Upper lobe of left lung (tissue), 6 donors: ENCODE measurements at regions not wholly inside any gene's neighbourhood (a gene's known extent, or its start where the extent isn't known, plus 50 kb on each side); places are given as distances from the start of the nearest gene placed in this dataset.
"Not testable (repeated sequence)": the region's sequence is repeated elsewhere in the genome, so short reads cannot be mapped to it uniquely, and the experiment has no call there.

Experiments used
- ATAC-seq, 2 donors: fragments of 200-7000 bp; cut with Tn5 transposase; one replicate each; pipeline ENCODE4 v1.9.1; 2022; ENCODE audit warnings: mild to moderate bottlenecking in 2 of 2, moderate library complexity in 2 of 2; ENCODE audit not compliant: low FRiP score in 2 of 2
- DNase-seq, 2 donors: peaks; one replicate each; pipeline ENCODE4 v3.0.0-alpha.2; 2019 to 2020
- H3K27ac ChIP-seq, 4 donors: fragments of 200-600 bp; sonication (generic); one replicate each; pipeline ENCODE4 v1.5.1; 2016 to 2019
- H3K27me3 ChIP-seq, 4 donors: fragments of 200-600 bp; sonication (generic); one replicate each; pipeline ENCODE4 v1.5.1; 2017 to 2019
- H3K36me3 ChIP-seq, 4 donors: fragments of 200-600 bp; sonication (generic); one replicate each; pipeline ENCODE4 v1.5.1; 2016 to 2019
- H3K4me1 ChIP-seq, 4 donors: fragments of 200-600 bp; sonication (generic); one replicate each; pipeline ENCODE4 v1.5.1; 2018 to 2019
- H3K4me3 ChIP-seq, 4 donors: fragments of 200-600 bp; sonication (generic); one replicate each; pipeline ENCODE4 v1.5.1; 2017 to 2019; ENCODE audit warnings: mild to moderate bottlenecking in 2 of 4, moderate library complexity in 1 of 4
- H3K9me3 ChIP-seq, 4 donors: fragments of 200-600 bp; sonication (generic); one replicate each; pipeline ENCODE4 v1.5.1; 2018 to 2019
- EP300 ChIP-seq, 4 donors: sonication (generic); formaldehyde crosslinking; IDR thresholded peaks; one replicate each; pipeline ENCODE4 v1.5.1; 2017; ENCODE audit warnings: antibody characterized with exemption in 4 of 4, control low read depth in 2 of 4
- POLR2A ChIP-seq, 4 donors: fragments of 450-650 bp; IDR thresholded peaks; one replicate each; pipeline ENCODE4 v1.5.1; 2016 to 2017; ENCODE audit warnings: antibody characterized with exemption in 4 of 4, mild to moderate bottlenecking in 2 of 4
- POLR2AphosphoS5 ChIP-seq, 2 donors: sonication (generic); formaldehyde crosslinking; IDR thresholded peaks; one replicate each; pipeline ENCODE4 v1.5.1; 2017; ENCODE audit warnings: antibody characterized with exemption in 2 of 2
- WGBS, 2 donors: methylation state at CpG; one replicate each; pipeline ENCODE4 v1.1.5; 2017 to 2018; 5-methylcytosine and 5-hydroxymethylcytosine counted together
- TF ChIP-seq, protein P1 (sequence below), 6 experiments: fragments of 450-650 bp in 4 of 6; fragments of 200-600 bp in 2 of 6; sonication (generic) in 2 of 6; IDR thresholded peaks; one replicate each; pipeline ENCODE4 v1.5.1; 2016 to 2019; ENCODE audit warnings: antibody characterized with exemption in 6 of 6
- donor health status: DM: no; HTN: no; CAD: no; lungs with moderate emphysema.
- donor health status: DM: no; HTN: yes; CAD: no; lungs with severe emphysema.

GRCh38 chr6:118717106-118717505, 65.7 kb upstream of the CEP85L start:
- Histone ChIP-seq H3K36me3 (no peaks in the 10 kb centered on the region), H3K9me3 (no peaks in the 10 kb centered on the region), H3K27me3 (no peaks in the 10 kb centered on the region), H3K27ac (no peak overlapping the region), H3K4me1 (no peaks in the 10 kb centered on the region), H3K4me3 (no peak overlapping the region)
- TF ChIP-seq POLR2AphosphoS5 (IDR thresholded peaks at IDR 0.05) (no peak), POLR2A (IDR thresholded peaks at IDR 0.05) (no peak), EP300 (IDR thresholded peaks at IDR 0.05) (no peak)
- TF ChIP-seq, protein P1, sequence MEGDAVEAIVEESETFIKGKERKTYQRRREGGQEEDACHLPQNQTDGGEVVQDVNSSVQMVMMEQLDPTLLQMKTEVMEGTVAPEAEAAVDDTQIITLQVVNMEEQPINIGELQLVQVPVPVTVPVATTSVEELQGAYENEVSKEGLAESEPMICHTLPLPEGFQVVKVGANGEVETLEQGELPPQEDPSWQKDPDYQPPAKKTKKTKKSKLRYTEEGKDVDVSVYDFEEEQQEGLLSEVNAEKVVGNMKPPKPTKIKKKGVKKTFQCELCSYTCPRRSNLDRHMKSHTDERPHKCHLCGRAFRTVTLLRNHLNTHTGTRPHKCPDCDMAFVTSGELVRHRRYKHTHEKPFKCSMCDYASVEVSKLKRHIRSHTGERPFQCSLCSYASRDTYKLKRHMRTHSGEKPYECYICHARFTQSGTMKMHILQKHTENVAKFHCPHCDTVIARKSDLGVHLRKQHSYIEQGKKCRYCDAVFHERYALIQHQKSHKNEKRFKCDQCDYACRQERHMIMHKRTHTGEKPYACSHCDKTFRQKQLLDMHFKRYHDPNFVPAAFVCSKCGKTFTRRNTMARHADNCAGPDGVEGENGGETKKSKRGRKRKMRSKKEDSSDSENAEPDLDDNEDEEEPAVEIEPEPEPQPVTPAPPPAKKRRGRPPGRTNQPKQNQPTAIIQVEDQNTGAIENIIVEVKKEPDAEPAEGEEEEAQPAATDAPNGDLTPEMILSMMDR (IDR thresholded peaks at IDR 0.05) = no peak
- WGBS, 2 donors = 93 to 97% methylated on average over 13 of the region's 13 CpGs
- ATAC-seq = no peak
- DNase-seq = peak in 1 of 2 donors; percentile 42

DNA sequence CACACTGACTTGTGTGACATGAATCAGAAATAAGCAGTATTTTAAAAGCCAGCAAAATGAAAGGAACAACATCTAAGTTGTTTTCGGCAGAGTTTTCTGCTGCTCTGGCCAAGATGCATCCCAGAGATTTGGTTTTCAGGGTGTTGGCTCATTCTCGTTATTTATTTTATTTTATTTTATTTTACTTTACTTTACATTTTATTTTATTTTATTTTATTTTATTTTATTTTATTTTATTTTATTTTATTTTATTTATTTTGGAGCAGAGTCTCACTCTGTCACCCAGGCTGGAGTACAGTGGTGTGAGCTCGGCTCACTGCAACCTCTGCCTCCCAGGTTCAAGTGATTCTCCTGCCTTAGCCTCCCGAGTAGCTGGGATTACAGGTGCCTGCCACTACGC, 64.5 kb upstream of the CEP85L start:
- WGBS, 2 donors = 95% methylated on average over 5 of the region's 5 CpGs
- not testable (repeated sequence) for H3K36me3 ChIP-seq, H3K4me3 ChIP-seq, H3K27ac ChIP-seq, H3K27me3 ChIP-seq, ATAC-seq, H3K4me1 ChIP-seq, DNase-seq, H3K9me3 ChIP-seq

DNA sequence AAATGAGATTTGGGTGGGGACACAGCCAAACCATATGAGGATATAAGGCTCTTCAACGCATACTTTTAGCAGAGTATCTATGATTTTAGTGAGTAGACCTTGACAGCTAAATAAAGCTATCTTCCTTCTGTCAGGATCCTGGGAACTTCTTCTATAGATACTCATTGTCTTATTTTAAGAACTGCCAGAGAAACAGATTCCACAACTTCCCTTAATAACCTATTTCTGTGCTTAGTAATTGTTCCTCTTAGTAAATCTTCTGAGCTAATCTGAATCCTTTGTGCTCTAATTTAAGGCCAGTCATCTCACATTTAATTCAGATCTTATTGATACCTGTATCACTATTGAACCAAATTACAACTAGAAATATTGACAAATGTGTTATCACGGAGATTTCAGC, 64.0 kb upstream of the CEP85L start:
- DNase-seq (no peak), ATAC-seq (no peak)
- Histone ChIP-seq H3K36me3 (no peaks in the 10 kb centered on the region), H3K4me1 (peaks cover 0 to 1% (median under 1%) of the 10 kb centered on the region in 4 donors), H3K9me3 (no peaks in the 10 kb centered on the region), H3K27me3 (no peaks in the 10 kb centered on the region), H3K4me3 (no peak overlapping the region), H3K27ac (no peak overlapping the region)
- WGBS, 2 donors = 94 to 96% methylated on average over 2 of the region's 2 CpGs
- TF ChIP-seq EP300 (IDR thresholded peaks at IDR 0.05) (no peak), POLR2A (IDR thresholded peaks at IDR 0.05) (no peak), POLR2AphosphoS5 (IDR thresholded peaks at IDR 0.05) (no peak)
- TF ChIP-seq, protein P1 (IDR thresholded peaks at IDR 0.05) = no peak

DNA sequence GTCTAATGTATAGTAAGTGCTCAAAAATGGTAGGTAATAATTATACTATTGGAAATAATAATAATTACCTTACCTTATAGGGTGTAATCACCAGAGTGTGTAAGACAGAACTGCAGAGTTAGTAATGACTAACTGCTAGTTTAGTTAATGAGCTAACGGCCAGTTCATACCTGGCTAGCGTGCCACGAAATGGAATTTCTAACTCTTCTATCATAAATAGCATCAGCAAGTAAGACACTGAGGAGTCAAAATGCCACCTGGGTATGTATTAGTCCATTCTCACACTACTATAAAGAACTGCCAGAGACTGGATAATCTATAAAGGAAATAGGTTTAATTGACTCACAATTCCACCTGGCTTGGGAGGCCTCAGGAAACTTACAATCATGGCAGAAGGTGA, 63.4 kb upstream of the CEP85L start:
- no peak for TF ChIP-seq EP300 (IDR thresholded peaks at IDR 0.05)
- no peak for TF ChIP-seq POLR2A (IDR thresholded peaks at IDR 0.05)
- TF ChIP-seq, protein P1 (IDR thresholded peaks at IDR 0.05) = no peak
- no peak for TF ChIP-seq POLR2AphosphoS5 (IDR thresholded peaks at IDR 0.05)
- 97 to 98% methylated on average over 3 of the region's 3 CpGs for WGBS, 2 donors
- ATAC-seq (no peak), DNase-seq (no peak)
- Histone ChIP-seq H3K4me1 (peaks cover 3 to 8% (median 6%) of the 10 kb centered on the region in 4 donors), H3K27ac (no peak overlapping the region), H3K9me3 (no peaks in the 10 kb centered on the region), H3K27me3 (no peaks in the 10 kb centered on the region), H3K4me3 (no peak overlapping the region), H3K36me3 (no peaks in the 10 kb centered on the region)

GRCh38 chr6:118712969-118713368, 61.6 kb upstream of the CEP85L start:
- no peak for ATAC-seq
- no peak for TF ChIP-seq EP300 (IDR thresholded peaks at IDR 0.05)
- no peak for TF ChIP-seq POLR2A (IDR thresholded peaks at IDR 0.05)
- TF ChIP-seq, protein P1 (IDR thresholded peaks at IDR 0.05) = no peak
- no peak for TF ChIP-seq POLR2AphosphoS5 (IDR thresholded peaks at IDR 0.05)
- no peak for DNase-seq
- Histone ChIP-seq H3K36me3 (no peaks in the 10 kb centered on the region), H3K4me3 (no peak overlapping the region), H3K9me3 (no peaks in the 10 kb centered on the region), H3K4me1 (peaks cover 9 to 22% (median 16%) of the 10 kb centered on the region in 4 donors), H3K27ac (no peak overlapping the region), H3K27me3 (no peaks in the 10 kb centered on the region)
- WGBS, 2 donors = 70 to 72% methylated on average over 3 of the region's 3 CpGs
